ENCODE measurements at regions not wholly inside any gene's neighbourhood (a gene's known extent, or its start where the extent isn't known, plus 50 kb on each side); places are given as distances from the start of the nearest gene placed in this dataset.
A peak's percentile ranks its signal among the peaks of the same experiment; 100 is the strongest.
"Not testable (repeated sequence)": the region's sequence is repeated elsewhere in the genome, so short reads cannot be mapped to it uniquely, and the experiment has no call there.

GRCh38 chr3:31322460-31322859 is 210.3 kb upstream of the STT3B start:
- intact Hi-C loops (cut with DNase I) = no loop called here
- ATAC-seq (no peak), DNase-seq (ENCODE audit: low spot score) (no peak)

- intact Hi-C loops (cut with DNase I); ATAC-seq; DNase-seq (ENCODE audit: low spot score): not testable (repeated sequence)
Measured at GRCh38 chr3:31327826-31328357, 204.8 kb upstream of the STT3B start.

GRCh38 chr3:31331278-31331677 is 201.4 kb upstream of the STT3B start:
- intact Hi-C loops (cut with DNase I) = no loop called here
- no peak for ATAC-seq
- no peak for DNase-seq (ENCODE audit: low spot score)

- no peak for DNase-seq (ENCODE audit: low spot score)
- ATAC-seq = peak; percentile 60
Measured at GRCh38 chr3:31341130-31341529, 191.6 kb upstream of the STT3B start.

GRCh38 chr3:31343075-31343474 is 189.7 kb upstream of the STT3B start:
- no peak for ATAC-seq
- intact Hi-C loops (cut with DNase I) = no loop called here
- no peak for DNase-seq (ENCODE audit: low spot score)

More at GRCh38 chr3:31341130-31341529, 191.6 kb upstream of the STT3B start:
- intact Hi-C loops (cut with DNase I) = no loop called here

GRCh38 chr3:31345581-31345980 is 187.1 kb upstream of the STT3B start:
- intact Hi-C loops (cut with DNase I) = no loop called here
- DNase-seq (ENCODE audit: low spot score) (no peak), ATAC-seq (no peak)

- intact Hi-C loops (cut with DNase I) = no loop called here
- ATAC-seq = no peak
- no peak for DNase-seq (ENCODE audit: low spot score)
Measured at GRCh38 chr3:31346542-31346979, 186.2 kb upstream of the STT3B start.

GRCh38 chr3:31349001-31349748 is 183.6 kb upstream of the STT3B start:
- DNase-seq (ENCODE audit: low spot score) = no peak
- intact Hi-C loops (cut with DNase I) = no loop called here
- no peak for ATAC-seq

- DNase-seq (ENCODE audit: low spot score) = no peak
Measured at GRCh38 chr3:31350307-31350706, 182.4 kb upstream of the STT3B start.

GRCh38 chr3:31352331-31352730 is 180.4 kb upstream of the STT3B start:
- DNase-seq (ENCODE audit: low spot score) (no peak), ATAC-seq (no peak)
- intact Hi-C loops (cut with DNase I) = no loop called here

More at GRCh38 chr3:31350307-31350706, 182.4 kb upstream of the STT3B start:
- intact Hi-C loops (cut with DNase I) = no loop called here
- no peak for ATAC-seq

- no peak for ATAC-seq
- intact Hi-C loops (cut with DNase I) = no loop called here
- DNase-seq (ENCODE audit: low spot score) = no peak
Measured at GRCh38 chr3:31353166-31353565, 179.6 kb upstream of the STT3B start.

- ATAC-seq (no peak), DNase-seq (ENCODE audit: low spot score) (no peak)
- intact Hi-C loops (cut with DNase I) = no loop called here
Measured at GRCh38 chr3:31354373-31354772, 178.4 kb upstream of the STT3B start.

GRCh38 chr3:31355807-31356206 is 176.9 kb upstream of the STT3B start:
- ATAC-seq (no peak), DNase-seq (ENCODE audit: low spot score) (no peak)
- intact Hi-C loops (cut with DNase I) = no loop called here

GRCh38 chr3:31356941-31357340 is 175.8 kb upstream of the STT3B start:
- intact Hi-C loops (cut with DNase I) = no loop called here
- DNase-seq (ENCODE audit: low spot score) (peak; percentile 59), ATAC-seq (peak; percentile 72)

GRCh38 chr3:31357451-31357850 is 175.3 kb upstream of the STT3B start:
- intact Hi-C loops (cut with DNase I) = no loop called here
- DNase-seq (ENCODE audit: low spot score) = no peak

GRCh38 chr3:31358473-31359070 is 174.2 kb upstream of the STT3B start:
- no peak for DNase-seq (ENCODE audit: low spot score)
- ATAC-seq = no peak
- intact Hi-C loops (cut with DNase I) = no loop called here

More at GRCh38 chr3:31357451-31357850, 175.3 kb upstream of the STT3B start:
- no peak for ATAC-seq

- ATAC-seq (peak; percentile 46), DNase-seq (ENCODE audit: low spot score) (no peak)
- intact Hi-C loops (cut with DNase I) = no loop called here
Measured at GRCh38 chr3:31361371-31362273, 171.1 kb upstream of the STT3B start.

GRCh38 chr3:31364188-31364587 is 168.5 kb upstream of the STT3B start:
- ATAC-seq = no peak
- intact Hi-C loops (cut with DNase I) = no loop called here
- DNase-seq (ENCODE audit: low spot score) = no peak

- intact Hi-C loops (cut with DNase I) = no loop called here
- DNase-seq (ENCODE audit: low spot score) (no peak), ATAC-seq (no peak)
Measured at GRCh38 chr3:31364711-31365110, 168.0 kb upstream of the STT3B start.
